ENCODE measurements at regions not wholly inside any gene's neighbourhood (a gene's known extent, or its start where the extent isn't known, plus 50 kb on each side); places are given as distances from the start of the nearest gene placed in this dataset.

DNA sequence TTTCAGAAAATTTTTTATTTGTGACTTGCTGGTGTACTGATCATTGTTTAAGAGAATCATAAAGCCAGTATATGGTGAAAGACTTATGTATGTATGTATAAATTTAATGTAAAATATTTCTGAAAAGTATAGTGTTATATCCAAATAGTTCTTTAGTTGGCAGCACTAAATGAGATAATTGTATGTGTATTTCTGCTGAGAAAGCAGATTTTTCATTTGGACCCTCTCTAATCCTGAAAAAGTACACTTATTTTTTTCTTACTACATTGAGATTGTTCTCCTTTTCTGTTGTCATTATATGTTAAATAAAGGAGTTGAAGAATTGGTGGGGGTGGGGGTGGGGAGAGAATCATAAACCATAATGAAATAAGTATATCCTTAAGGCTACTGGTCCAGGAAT lies 324.9 kb upstream of the SUCLG2 start:
- Histone ChIP-seq H3K36me3 (ENCODE audit: control insufficient read depth in 1 of 2, insufficient read depth in 2 of 2, low read depth in 1 of 2, low read length in 2 of 2) (no peaks in the 10 kb centered on the region), H4K8ac (ENCODE audit: low read length) (no peak overlapping the region), H3K4me1 (ENCODE audit: control insufficient read depth, insufficient read depth, low read depth, low read length) (no peaks in the 10 kb centered on the region), H3K4me3 (ENCODE audit: insufficient read depth in 1 of 2, low read depth in 1 of 2, low read length in 2 of 2) (no peak overlapping the region), H3K23ac (ENCODE audit: low read length in 2 of 2) (no peak overlapping the region), H2BK5ac (ENCODE audit: low read depth, low read length, poor library complexity, severe bottlenecking) (no peak overlapping the region), H4K91ac (ENCODE audit: low read length) (no peak overlapping the region), H3K4ac (ENCODE audit: low read depth in 1 of 2, low read length in 2 of 2) (no peak overlapping the region), H3K79me1 (replicated peaks; ENCODE audit: low read length, poor library complexity, severe bottlenecking) (no peaks in the 10 kb centered on the region), H3K27ac (ENCODE audit: low read length, poor library complexity, severe bottlenecking) (no peak overlapping the region), H3K18ac (ENCODE audit: low read depth in 1 of 2, low read length in 2 of 2) (no peak overlapping the region), H3K4me2 (ENCODE audit: low read length, poor library complexity, severe bottlenecking) (no peak overlapping the region), H3K14ac (ENCODE audit: low read length in 2 of 2) (no peak overlapping the region), H2BK120ac (ENCODE audit: low read depth, low read length) (no peak overlapping the region), H2BK12ac (ENCODE audit: low read length in 2 of 2) (no peak overlapping the region), H3K9ac (ENCODE audit: low read length) (no peak overlapping the region), H2AK5ac (ENCODE audit: low read length, severe bottlenecking) (no peak overlapping the region), H2BK15ac (ENCODE audit: low read depth, poor library complexity, severe bottlenecking) (no peak overlapping the region), H3K9me3 (ENCODE audit: control insufficient read depth, low read length) (no peaks in the 10 kb centered on the region), H3K27me3 (ENCODE audit: control insufficient read depth in 1 of 2, insufficient read depth in 1 of 2, low read length in 2 of 2) (no peaks in the 10 kb centered on the region), H2AFZ (ENCODE audit: low read depth, low read length) (no peak overlapping the region)
- no peak for DNase-seq

DNA sequence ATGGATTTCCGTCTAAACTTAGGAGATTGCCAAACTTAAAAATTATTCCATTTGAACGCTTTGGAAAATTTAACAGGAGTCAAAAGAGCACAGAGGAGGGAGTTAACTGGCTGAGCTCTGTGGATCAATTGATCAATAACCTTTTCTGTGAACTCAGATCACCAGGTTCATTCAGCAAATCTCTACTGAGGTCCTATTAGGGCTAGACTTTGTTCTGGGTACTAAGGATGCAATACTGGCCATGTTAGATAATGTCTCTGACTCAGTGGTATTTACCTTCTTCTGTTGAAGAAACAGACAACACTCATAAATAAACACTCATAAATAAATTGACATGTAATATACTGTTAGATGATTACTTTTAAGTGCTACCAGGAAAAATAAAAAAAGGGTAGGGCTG lies 323.4 kb upstream of the SUCLG2 start:
- Histone ChIP-seq H3K9me3 (ENCODE audit: control insufficient read depth, low read length) (peaks cover 3% of the 10 kb centered on the region), H3K27ac (ENCODE audit: low read length, poor library complexity, severe bottlenecking) (no peak overlapping the region), H4K8ac (ENCODE audit: low read length) (no peak overlapping the region), H3K4ac (ENCODE audit: low read depth in 1 of 2, low read length in 2 of 2) (no peak overlapping the region), H2BK5ac (ENCODE audit: low read depth, low read length, poor library complexity, severe bottlenecking) (no peak overlapping the region), H4K91ac (ENCODE audit: low read length) (no peak overlapping the region), H2BK15ac (ENCODE audit: low read depth, poor library complexity, severe bottlenecking) (no peak overlapping the region), H3K79me1 (replicated peaks; ENCODE audit: low read length, poor library complexity, severe bottlenecking) (no peaks in the 10 kb centered on the region), H3K14ac (ENCODE audit: low read length in 2 of 2) (no peak overlapping the region), H3K4me2 (ENCODE audit: low read length, poor library complexity, severe bottlenecking) (no peak overlapping the region), H2AK5ac (ENCODE audit: low read length, severe bottlenecking) (no peak overlapping the region), H2BK120ac (ENCODE audit: low read depth, low read length) (no peak overlapping the region), H3K4me1 (ENCODE audit: control insufficient read depth, insufficient read depth, low read depth, low read length) (no peaks in the 10 kb centered on the region), H3K27me3 (ENCODE audit: control insufficient read depth in 1 of 2, insufficient read depth in 1 of 2, low read length in 2 of 2) (no peaks in the 10 kb centered on the region), H3K36me3 (ENCODE audit: control insufficient read depth in 1 of 2, insufficient read depth in 2 of 2, low read depth in 1 of 2, low read length in 2 of 2) (no peaks in the 10 kb centered on the region), H3K18ac (ENCODE audit: low read depth in 1 of 2, low read length in 2 of 2) (no peak overlapping the region), H2AFZ (ENCODE audit: low read depth, low read length) (no peak overlapping the region), H2BK12ac (ENCODE audit: low read length in 2 of 2) (no peak overlapping the region), H3K9ac (ENCODE audit: low read length) (no peak overlapping the region), H3K4me3 (ENCODE audit: insufficient read depth in 1 of 2, low read depth in 1 of 2, low read length in 2 of 2) (no peak overlapping the region), H3K23ac (ENCODE audit: low read length in 2 of 2) (no peak overlapping the region)
- DNase-seq: no peak
- 84% methylated on average over 2 of the region's 2 CpGs for WGBS

DNA sequence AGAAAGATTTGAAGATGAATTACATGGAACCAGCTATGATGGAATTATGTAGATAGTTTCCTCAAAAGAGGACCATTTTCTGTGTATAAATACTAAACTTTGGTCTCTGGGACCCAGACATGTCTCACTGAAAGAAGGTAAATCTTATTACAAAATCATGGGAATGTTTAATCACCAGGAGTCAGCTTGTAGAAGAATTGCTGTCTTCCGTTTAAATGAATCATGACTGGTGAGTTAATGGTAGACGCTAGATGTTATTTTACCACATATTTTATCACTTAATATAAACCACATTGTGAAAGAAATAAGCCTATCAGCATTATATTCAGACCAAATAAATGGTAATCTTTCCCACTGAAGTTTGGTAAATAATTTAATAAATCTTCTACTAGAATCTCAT lies 322.3 kb upstream of the SUCLG2 start:
- Histone ChIP-seq H2BK15ac (ENCODE audit: low read depth, poor library complexity, severe bottlenecking) (no peak overlapping the region), H2BK12ac (ENCODE audit: low read length in 2 of 2) (no peak overlapping the region), H3K14ac (ENCODE audit: low read length in 2 of 2) (no peak overlapping the region), H3K4me2 (ENCODE audit: low read length, poor library complexity, severe bottlenecking) (no peak overlapping the region), H3K4me1 (ENCODE audit: control insufficient read depth, insufficient read depth, low read depth, low read length) (no peaks in the 10 kb centered on the region), H3K27ac (ENCODE audit: low read length, poor library complexity, severe bottlenecking) (no peak overlapping the region), H2AFZ (ENCODE audit: low read depth, low read length) (no peak overlapping the region), H2AK5ac (ENCODE audit: low read length, severe bottlenecking) (no peak overlapping the region), H3K18ac (ENCODE audit: low read depth in 1 of 2, low read length in 2 of 2) (no peak overlapping the region), H3K4ac (ENCODE audit: low read depth in 1 of 2, low read length in 2 of 2) (no peak overlapping the region), H3K27me3 (ENCODE audit: control insufficient read depth in 1 of 2, insufficient read depth in 1 of 2, low read length in 2 of 2) (no peaks in the 10 kb centered on the region), H3K4me3 (ENCODE audit: insufficient read depth in 1 of 2, low read depth in 1 of 2, low read length in 2 of 2) (no peak overlapping the region), H4K91ac (ENCODE audit: low read length) (no peak overlapping the region), H3K36me3 (ENCODE audit: control insufficient read depth in 1 of 2, insufficient read depth in 2 of 2, low read depth in 1 of 2, low read length in 2 of 2) (no peaks in the 10 kb centered on the region), H3K23ac (ENCODE audit: low read length in 2 of 2) (no peak overlapping the region), H2BK5ac (ENCODE audit: low read depth, low read length, poor library complexity, severe bottlenecking) (no peak overlapping the region), H3K79me1 (replicated peaks; ENCODE audit: low read length, poor library complexity, severe bottlenecking) (no peaks in the 10 kb centered on the region), H3K9ac (ENCODE audit: low read length) (no peak overlapping the region), H3K9me3 (ENCODE audit: control insufficient read depth, low read length) (peaks cover 3% of the 10 kb centered on the region), H2BK120ac (ENCODE audit: low read depth, low read length) (no peak overlapping the region), H4K8ac (ENCODE audit: low read length) (no peak overlapping the region)
- no peak for DNase-seq
- WGBS: no CpG with 5 or more reads among the region's 2 CpGs

DNA sequence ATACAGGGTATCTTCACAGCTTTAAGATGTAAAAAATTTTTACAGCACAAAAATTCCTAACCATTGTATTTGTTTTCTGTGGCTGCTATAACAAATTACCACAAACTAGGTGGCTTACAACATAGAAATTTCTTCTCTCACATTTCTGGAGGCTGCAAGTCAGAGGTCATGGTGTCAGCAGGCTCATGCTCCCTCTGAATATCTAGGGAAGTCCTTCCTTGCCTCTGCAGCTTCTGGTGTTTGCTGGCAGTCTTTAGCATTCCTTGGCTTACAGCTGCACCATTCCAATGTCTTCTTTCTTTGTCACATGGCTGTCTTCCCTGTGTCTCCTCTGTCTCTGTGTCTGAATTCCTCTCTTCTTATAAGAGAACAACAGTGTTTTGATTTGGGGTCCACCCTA lies 310.2 kb upstream of the SUCLG2 start:
- Histone ChIP-seq H3K27me3 (ENCODE audit: control insufficient read depth in 1 of 2, insufficient read depth in 1 of 2, low read length in 2 of 2) (no peaks in the 10 kb centered on the region), H4K91ac (ENCODE audit: low read length) (no peak overlapping the region), H3K27ac (ENCODE audit: low read length, poor library complexity, severe bottlenecking) (no peak overlapping the region), H3K79me1 (replicated peaks; ENCODE audit: low read length, poor library complexity, severe bottlenecking) (no peaks in the 10 kb centered on the region), H3K36me3 (ENCODE audit: control insufficient read depth in 1 of 2, insufficient read depth in 2 of 2, low read depth in 1 of 2, low read length in 2 of 2) (no peaks in the 10 kb centered on the region), H3K23ac (ENCODE audit: low read length in 2 of 2) (no peak overlapping the region), H3K14ac (ENCODE audit: low read length in 2 of 2) (no peak overlapping the region), H2BK12ac (ENCODE audit: low read length in 2 of 2) (no peak overlapping the region), H2BK15ac (ENCODE audit: low read depth, poor library complexity, severe bottlenecking) (no peak overlapping the region), H3K18ac (ENCODE audit: low read depth in 1 of 2, low read length in 2 of 2) (no peak overlapping the region), H3K4ac (ENCODE audit: low read depth in 1 of 2, low read length in 2 of 2) (no peak overlapping the region), H3K9me3 (ENCODE audit: control insufficient read depth, low read length) (peaks cover 15% of the 10 kb centered on the region), H4K8ac (ENCODE audit: low read length) (no peak overlapping the region), H3K4me3 (ENCODE audit: insufficient read depth in 1 of 2, low read depth in 1 of 2, low read length in 2 of 2) (no peak overlapping the region), H3K9ac (ENCODE audit: low read length) (no peak overlapping the region), H2BK120ac (ENCODE audit: low read depth, low read length) (no peak overlapping the region), H3K4me1 (ENCODE audit: control insufficient read depth, insufficient read depth, low read depth, low read length) (no peaks in the 10 kb centered on the region), H2AK5ac (ENCODE audit: low read length, severe bottlenecking) (no peak overlapping the region), H2AFZ (ENCODE audit: low read depth, low read length) (no peak overlapping the region), H2BK5ac (ENCODE audit: low read depth, low read length, poor library complexity, severe bottlenecking) (no peak overlapping the region), H3K4me2 (ENCODE audit: low read length, poor library complexity, severe bottlenecking) (no peak overlapping the region)
- DNase-seq: no peak
